ENCODE measurements at regions not wholly inside any gene's neighbourhood (a gene's known extent, or its start where the extent isn't known, plus 50 kb on each side); places are given as distances from the start of the nearest gene placed in this dataset.

DNA sequence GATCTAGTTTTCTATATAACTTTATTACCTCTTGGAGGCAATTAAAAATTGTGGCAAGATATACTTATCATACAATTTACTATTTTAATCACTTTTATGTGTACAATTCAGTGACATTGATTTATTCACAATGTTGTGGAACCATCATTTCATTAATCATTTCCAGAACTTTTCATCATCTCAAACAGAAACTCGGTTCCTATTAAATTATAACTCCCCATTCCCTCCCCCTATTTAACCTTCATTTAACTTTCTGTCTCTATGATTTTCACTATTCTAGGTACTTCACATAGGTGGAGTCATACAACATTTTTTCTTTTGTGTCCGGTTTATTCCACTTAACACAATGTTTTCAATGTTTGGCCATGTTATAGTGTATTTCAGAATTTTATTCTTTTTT is 252.8 kb downstream of the REEP3 start:
- TF ChIP-seq, protein P1, sequence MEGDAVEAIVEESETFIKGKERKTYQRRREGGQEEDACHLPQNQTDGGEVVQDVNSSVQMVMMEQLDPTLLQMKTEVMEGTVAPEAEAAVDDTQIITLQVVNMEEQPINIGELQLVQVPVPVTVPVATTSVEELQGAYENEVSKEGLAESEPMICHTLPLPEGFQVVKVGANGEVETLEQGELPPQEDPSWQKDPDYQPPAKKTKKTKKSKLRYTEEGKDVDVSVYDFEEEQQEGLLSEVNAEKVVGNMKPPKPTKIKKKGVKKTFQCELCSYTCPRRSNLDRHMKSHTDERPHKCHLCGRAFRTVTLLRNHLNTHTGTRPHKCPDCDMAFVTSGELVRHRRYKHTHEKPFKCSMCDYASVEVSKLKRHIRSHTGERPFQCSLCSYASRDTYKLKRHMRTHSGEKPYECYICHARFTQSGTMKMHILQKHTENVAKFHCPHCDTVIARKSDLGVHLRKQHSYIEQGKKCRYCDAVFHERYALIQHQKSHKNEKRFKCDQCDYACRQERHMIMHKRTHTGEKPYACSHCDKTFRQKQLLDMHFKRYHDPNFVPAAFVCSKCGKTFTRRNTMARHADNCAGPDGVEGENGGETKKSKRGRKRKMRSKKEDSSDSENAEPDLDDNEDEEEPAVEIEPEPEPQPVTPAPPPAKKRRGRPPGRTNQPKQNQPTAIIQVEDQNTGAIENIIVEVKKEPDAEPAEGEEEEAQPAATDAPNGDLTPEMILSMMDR (IDR thresholded peaks at IDR 0.05) = no peak
- no peak for TF ChIP-seq POLR2A (IDR thresholded peaks at IDR 0.05)
